Activated T-helper 17 cell treated with anti-CD3 and anti-CD28 coated beads, Interleukin-2, amount 50 U/mL, for 72 hours (primary cell): ENCODE measurements at regions not wholly inside any gene's neighbourhood (a gene's known extent, or its start where the extent isn't known, plus 50 kb on each side); places are given as distances from the start of the nearest gene placed in this dataset.
"Not testable (repeated sequence)": the region's sequence is repeated elsewhere in the genome, so short reads cannot be mapped to it uniquely, and the experiment has no call there.

Experiments
- ATAC-seq: fragments of 150-1000 bp; cut with Tn5 transposase; replicated peaks from 2 replicates; pipeline ENCODE4 v1.10.0; 2021; ENCODE audit warnings: mild to moderate bottlenecking, moderate library complexity
- H3K27ac Mint-ChIP-seq: one replicate; pipeline ENCODE4 v1.8.0; 2022; ENCODE audit warnings: mixed read lengths
- H3K27me3 Mint-ChIP-seq: one replicate; pipeline ENCODE4 v1.8.0; 2022; ENCODE audit warnings: mixed read lengths
- H3K36me3 Mint-ChIP-seq: one replicate; pipeline ENCODE4 v1.8.0; 2022; ENCODE audit warnings: low read depth, mild to moderate bottlenecking, mixed read lengths
- H3K4me1 Mint-ChIP-seq: one replicate; pipeline ENCODE4 v1.8.0; 2022; ENCODE audit warnings: mixed read lengths
- H3K4me3 Mint-ChIP-seq: one replicate; pipeline ENCODE4 v1.8.0; 2022; ENCODE audit warnings: mild to moderate bottlenecking, mixed read lengths
- H3K9me3 Mint-ChIP-seq: one replicate; pipeline ENCODE4 v1.8.0; 2022; ENCODE audit warnings: mixed read lengths

DNA sequence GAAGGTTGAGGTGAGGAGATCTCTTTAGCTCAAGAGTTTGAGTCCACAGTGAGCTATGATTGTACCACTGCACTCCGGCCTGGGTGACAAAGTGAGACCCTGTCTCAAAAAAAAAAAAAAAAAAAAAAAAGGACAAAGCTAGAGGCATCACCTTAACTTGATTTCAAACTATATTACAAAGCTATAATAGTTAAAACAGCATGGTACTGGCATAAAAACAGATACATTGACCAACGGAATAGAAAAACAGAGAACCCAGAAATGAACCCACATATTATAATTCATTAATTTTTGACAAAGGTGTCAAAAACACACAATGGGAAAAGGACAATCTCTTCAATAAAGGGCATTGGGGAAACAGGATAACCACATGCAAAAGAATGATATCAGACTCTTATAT is 50.8 kb upstream of the MBOAT1 start:
- no peak overlapping the region for H3K4me3 Mint-ChIP-seq
- H3K27me3 Mint-ChIP-seq: no peaks in the 10 kb centered on the region
- H3K36me3 Mint-ChIP-seq: no peaks in the 10 kb centered on the region
- no peak overlapping the region for H3K27ac Mint-ChIP-seq
- H3K9me3 Mint-ChIP-seq: no peaks in the 10 kb centered on the region
- H3K4me1 Mint-ChIP-seq: peaks cover 6% of the 10 kb centered on the region
- no peak for ATAC-seq

DNA sequence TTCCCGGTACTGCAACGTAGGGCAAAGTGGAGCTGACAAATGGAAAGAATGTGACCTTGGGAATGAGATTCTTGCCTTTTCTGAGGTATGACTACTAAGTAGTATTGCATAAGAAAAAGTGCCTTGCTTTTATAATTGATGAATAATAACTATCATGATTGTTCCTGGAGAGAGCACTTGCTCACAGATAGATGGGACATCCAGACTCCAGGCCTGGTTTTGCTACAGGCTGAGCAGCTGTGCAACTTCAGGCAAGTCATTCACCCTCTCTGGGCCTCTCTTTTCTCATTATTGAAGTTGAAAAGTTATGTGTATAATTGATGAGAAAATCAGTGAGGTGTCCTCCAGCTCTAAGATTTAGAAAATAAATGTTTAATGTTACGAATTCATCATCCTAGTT is 53.6 kb upstream of the MBOAT1 start:
- no peaks in the 10 kb centered on the region for H3K27me3 Mint-ChIP-seq
- ATAC-seq: no peak
- no peaks in the 10 kb centered on the region for H3K36me3 Mint-ChIP-seq
- no peaks in the 10 kb centered on the region for H3K9me3 Mint-ChIP-seq
- H3K27ac Mint-ChIP-seq: no peak overlapping the region
- peaks cover 6% of the 10 kb centered on the region for H3K4me1 Mint-ChIP-seq
- H3K4me3 Mint-ChIP-seq: no peak overlapping the region

GRCh38 chr6:20266851-20267608 is 54.8 kb upstream of the MBOAT1 start:
- peak overlapping the region; percentile 47 for H3K27ac Mint-ChIP-seq
- H3K27me3 Mint-ChIP-seq: no peaks in the 10 kb centered on the region
- H3K4me1 Mint-ChIP-seq: peaks cover 6% of the 10 kb centered on the region
- H3K9me3 Mint-ChIP-seq: no peaks in the 10 kb centered on the region
- no peaks in the 10 kb centered on the region for H3K36me3 Mint-ChIP-seq
- peak; percentile 93 for ATAC-seq
- H3K4me3 Mint-ChIP-seq: peak overlapping the region; percentile 49

DNA sequence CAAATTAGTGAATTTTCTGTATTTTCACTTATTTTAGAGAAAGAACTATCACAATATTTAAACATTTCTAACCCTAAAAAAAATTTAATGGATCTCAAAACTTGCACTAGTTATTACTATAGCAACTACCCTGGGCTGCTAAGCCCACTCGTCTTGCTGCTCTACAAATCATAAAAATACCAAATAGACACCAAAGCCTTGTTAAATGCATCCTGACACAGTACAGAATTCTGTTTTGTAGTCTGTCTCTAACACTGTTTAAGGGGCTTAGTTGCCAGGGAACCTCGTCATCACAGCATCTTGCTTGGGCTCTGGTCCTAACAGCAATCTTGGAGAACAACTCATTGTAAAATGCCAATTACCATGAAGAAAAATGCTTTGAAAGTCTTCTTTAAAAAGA is 56.9 kb upstream of the MBOAT1 start:
- no peaks in the 10 kb centered on the region for H3K36me3 Mint-ChIP-seq
- H3K4me3 Mint-ChIP-seq: no peak overlapping the region
- H3K4me1 Mint-ChIP-seq: peaks cover 6% of the 10 kb centered on the region
- ATAC-seq: no peak
- no peaks in the 10 kb centered on the region for H3K9me3 Mint-ChIP-seq
- no peak overlapping the region for H3K27ac Mint-ChIP-seq
- H3K27me3 Mint-ChIP-seq: no peaks in the 10 kb centered on the region

DNA sequence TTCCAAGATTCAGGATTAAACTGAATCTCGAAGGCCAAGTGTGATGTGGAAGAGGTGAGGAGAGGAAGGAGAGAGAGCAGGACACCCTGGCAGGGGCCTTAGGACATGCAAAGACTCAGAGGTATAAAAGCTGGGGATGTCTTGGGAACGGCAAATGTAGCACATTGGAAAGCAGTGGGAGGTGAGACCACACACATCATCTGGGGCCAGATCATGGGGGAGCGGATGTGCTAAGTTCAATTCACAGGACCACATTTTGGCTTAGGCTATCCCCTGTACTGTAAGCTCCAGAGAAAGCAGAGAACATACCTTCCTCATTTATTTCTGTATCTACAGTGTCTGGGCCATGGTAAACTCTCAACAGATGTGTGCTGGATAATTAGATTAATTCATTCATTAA is 59.5 kb upstream of the MBOAT1 start:
- Mint-ChIP-seq H3K4me1 (peaks cover 6% of the 10 kb centered on the region), H3K9me3 (no peaks in the 10 kb centered on the region), H3K27ac (peak overlapping the region; percentile 23), H3K27me3 (peaks cover 5% of the 10 kb centered on the region), H3K36me3 (no peaks in the 10 kb centered on the region), H3K4me3 (no peak overlapping the region)
- no peak for ATAC-seq

- Mint-ChIP-seq H3K27me3 (peaks cover 5% of the 10 kb centered on the region), H3K36me3 (no peaks in the 10 kb centered on the region), H3K4me1 (no peaks in the 10 kb centered on the region), H3K27ac (no peak overlapping the region), H3K9me3 (no peaks in the 10 kb centered on the region), H3K4me3 (no peak overlapping the region)
- no peak for ATAC-seq
These were observed 61.9 kb upstream of the MBOAT1 start for GRCh38 chr6:20274137-20274536.

- not testable (repeated sequence) for H3K4me3 Mint-ChIP-seq, H3K9me3 Mint-ChIP-seq, H3K36me3 Mint-ChIP-seq, H3K27me3 Mint-ChIP-seq, ATAC-seq, H3K27ac Mint-ChIP-seq, H3K4me1 Mint-ChIP-seq
These were observed 63.6 kb upstream of the MBOAT1 start for GRCh38 chr6:20275837-20276236.

GRCh38 chr6:20277724-20278123 is 65.5 kb upstream of the MBOAT1 start:
- not testable (repeated sequence) for H3K4me3 Mint-ChIP-seq, H3K36me3 Mint-ChIP-seq, H3K27ac Mint-ChIP-seq, H3K4me1 Mint-ChIP-seq, ATAC-seq, H3K9me3 Mint-ChIP-seq
- H3K27me3 Mint-ChIP-seq: peaks cover 13% of the 10 kb centered on the region

GRCh38 chr6:20279051-20279450 is 66.8 kb upstream of the MBOAT1 start:
- peaks cover 10% of the 10 kb centered on the region for H3K9me3 Mint-ChIP-seq
- ATAC-seq: no peak
- no peak overlapping the region for H3K27ac Mint-ChIP-seq

GRCh38 chr6:20279608-20280287 is 67.5 kb upstream of the MBOAT1 start:
- no peak for ATAC-seq
- Mint-ChIP-seq H3K4me1 (peaks cover 4% of the 10 kb centered on the region), H3K4me3 (no peak overlapping the region), H3K27me3 (peaks cover 18% of the 10 kb centered on the region), H3K36me3 (no peaks in the 10 kb centered on the region), H3K27ac (no peak overlapping the region), H3K9me3 (peaks cover 10% of the 10 kb centered on the region)

More at GRCh38 chr6:20279051-20279450, 66.8 kb upstream of the MBOAT1 start:
- H3K27me3 Mint-ChIP-seq: peaks cover 18% of the 10 kb centered on the region
- peaks cover 4% of the 10 kb centered on the region for H3K4me1 Mint-ChIP-seq
- H3K36me3 Mint-ChIP-seq: no peaks in the 10 kb centered on the region
- H3K4me3 Mint-ChIP-seq: no peak overlapping the region

GRCh38 chr6:20280288-20280621 is 68.0 kb upstream of the MBOAT1 start:
- Mint-ChIP-seq H3K36me3 (no peaks in the 10 kb centered on the region), H3K27ac (no peak overlapping the region), H3K9me3 (peaks cover 10% of the 10 kb centered on the region), H3K4me3 (no peak overlapping the region), H3K4me1 (peaks cover 4% of the 10 kb centered on the region), H3K27me3 (peaks cover 18% of the 10 kb centered on the region)
- no peak for ATAC-seq

- Mint-ChIP-seq H3K27me3 (peaks cover 13% of the 10 kb centered on the region), H3K4me3 (no peak overlapping the region), H3K9me3 (peaks cover 10% of the 10 kb centered on the region), H3K4me1 (peaks cover 4% of the 10 kb centered on the region), H3K27ac (no peak overlapping the region), H3K36me3 (no peaks in the 10 kb centered on the region)
- no peak for ATAC-seq
These were observed 72.4 kb upstream of the MBOAT1 start for GRCh38 chr6:20284672-20285071.

GRCh38 chr6:20286968-20287565 is 74.8 kb upstream of the MBOAT1 start:
- Mint-ChIP-seq H3K4me3 (no peak overlapping the region), H3K9me3 (peaks cover 6% of the 10 kb centered on the region), H3K27me3 (peaks cover 6% of the 10 kb centered on the region), H3K27ac (no peak overlapping the region), H3K36me3 (no peaks in the 10 kb centered on the region), H3K4me1 (peaks cover 2% of the 10 kb centered on the region)
- ATAC-seq: peak; percentile 45

- Mint-ChIP-seq H3K4me1 (no peaks in the 10 kb centered on the region), H3K36me3 (no peaks in the 10 kb centered on the region), H3K27me3 (no peaks in the 10 kb centered on the region), H3K27ac (peak overlapping the region; percentile 51), H3K4me3 (peak overlapping the region; percentile 13), H3K9me3 (no peaks in the 10 kb centered on the region)
- peak; percentile 91 for ATAC-seq
These were observed 79.7 kb upstream of the MBOAT1 start for GRCh38 chr6:20291764-20292580.
